ENCODE measurements at regions not wholly inside any gene's neighbourhood (a gene's known extent, or its start where the extent isn't known, plus 50 kb on each side); places are given as distances from the start of the nearest gene placed in this dataset.

DNA sequence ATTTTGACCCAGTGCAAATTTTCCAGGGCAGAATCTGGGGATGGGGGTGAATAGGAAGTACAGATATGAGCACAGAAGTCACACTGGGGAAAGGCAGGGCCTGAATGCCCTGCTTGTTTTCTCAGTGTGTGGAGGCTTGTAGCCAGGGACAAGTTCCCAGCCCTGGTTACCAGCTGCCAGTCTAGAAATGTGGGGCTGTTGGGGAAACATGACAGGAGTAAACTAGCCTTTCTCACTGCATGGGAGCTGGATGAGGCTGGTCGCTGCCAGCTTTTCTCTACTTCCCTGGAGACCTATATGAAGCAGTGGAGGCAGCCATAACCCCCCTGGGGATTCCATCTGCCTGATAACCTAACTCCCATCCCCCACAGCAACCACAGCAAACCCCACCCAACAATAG is 2267.7 kb downstream of the PCDH9 start:
- Histone ChIP-seq H3K36me3 (ENCODE audit: insufficient read depth, low read length) (no peaks in the 10 kb centered on the region), H3K27me3 (ENCODE audit: insufficient read depth, low read length) (no peaks in the 10 kb centered on the region), H3K4me3 (ENCODE audit: low read depth, low read length) (no peak overlapping the region), H3K79me2 (ENCODE audit: control insufficient read depth, insufficient read depth, low read length, unreplicated experiment) (no peaks in the 10 kb centered on the region), H3K27ac (ENCODE audit: low read depth, low read length) (no peak overlapping the region), H2AFZ (ENCODE audit: low read length, unreplicated experiment) (no peak overlapping the region), H3K4me1 (ENCODE audit: control insufficient read depth, insufficient read depth, low read length, unreplicated experiment) (no peaks in the 10 kb centered on the region)

DNA sequence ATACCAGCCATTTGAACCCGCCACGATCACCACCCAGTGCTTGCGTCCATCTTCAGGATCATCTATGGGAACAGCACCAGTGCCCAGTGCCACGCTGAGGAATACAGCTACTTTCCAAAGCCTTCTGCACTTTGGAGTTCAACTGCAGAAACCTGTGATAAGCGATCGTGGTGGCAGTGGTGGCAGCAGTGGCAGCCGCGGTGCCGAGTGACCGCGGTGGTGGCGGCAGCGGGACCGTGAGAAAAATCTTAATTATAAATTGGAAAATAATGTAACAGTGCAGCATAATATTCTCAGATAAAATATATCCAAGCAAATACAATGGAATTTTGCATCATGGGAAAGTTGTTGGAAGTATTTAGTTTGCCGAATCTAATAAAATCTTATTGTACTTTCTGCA is 2270.9 kb downstream of the PCDH9 start:
- Histone ChIP-seq H3K4me3 (ENCODE audit: low read depth, low read length) (no peak overlapping the region), H3K79me2 (ENCODE audit: control insufficient read depth, insufficient read depth, low read length, unreplicated experiment) (no peaks in the 10 kb centered on the region), H3K36me3 (ENCODE audit: insufficient read depth, low read length) (no peaks in the 10 kb centered on the region), H3K27ac (ENCODE audit: low read depth, low read length) (no peak overlapping the region), H2AFZ (ENCODE audit: low read length, unreplicated experiment) (no peak overlapping the region), H3K27me3 (ENCODE audit: insufficient read depth, low read length) (no peaks in the 10 kb centered on the region), H3K4me1 (ENCODE audit: control insufficient read depth, insufficient read depth, low read length, unreplicated experiment) (no peaks in the 10 kb centered on the region)

- H3K4me1 ChIP-seq (ENCODE audit: control insufficient read depth, insufficient read depth, low read length, unreplicated experiment): no peaks in the 10 kb centered on the region
- no peaks in the 10 kb centered on the region for H3K79me2 ChIP-seq (ENCODE audit: control insufficient read depth, insufficient read depth, low read length, unreplicated experiment)
Measured at GRCh38 chr13:64958106-64958505, 2272.0 kb downstream of the PCDH9 start.

DNA sequence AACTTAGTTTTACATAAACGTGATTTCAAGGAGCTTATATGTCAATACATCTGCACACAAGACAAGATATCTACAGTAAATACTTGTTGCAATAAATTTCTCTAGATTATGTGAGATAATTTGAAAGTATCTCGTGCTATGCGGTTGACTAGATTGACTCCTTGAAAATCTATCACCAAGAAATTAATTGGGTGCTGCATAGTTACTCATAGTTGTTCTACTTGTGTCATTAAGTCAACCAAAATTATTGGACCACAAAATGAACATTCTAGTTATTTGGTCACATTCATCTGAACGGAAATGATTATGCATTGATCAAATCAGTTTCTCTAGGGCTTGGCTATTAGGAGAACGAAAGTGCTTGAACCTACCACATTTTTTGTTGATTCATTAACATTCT is 2291.5 kb downstream of the PCDH9 start:
- Histone ChIP-seq H3K4me1 (ENCODE audit: control insufficient read depth, insufficient read depth, low read length, unreplicated experiment) (no peaks in the 10 kb centered on the region), H3K27me3 (ENCODE audit: insufficient read depth, low read length) (no peaks in the 10 kb centered on the region), H2AFZ (ENCODE audit: low read length, unreplicated experiment) (no peak overlapping the region), H3K4me3 (ENCODE audit: low read depth, low read length) (no peak overlapping the region), H3K79me2 (ENCODE audit: control insufficient read depth, insufficient read depth, low read length, unreplicated experiment) (no peaks in the 10 kb centered on the region), H3K36me3 (ENCODE audit: insufficient read depth, low read length) (no peaks in the 10 kb centered on the region), H3K27ac (ENCODE audit: low read depth, low read length) (no peak overlapping the region)

More at GRCh38 chr13:64958106-64958505, 2272.0 kb downstream of the PCDH9 start:
- no peak overlapping the region for H3K4me3 ChIP-seq (ENCODE audit: low read depth, low read length)
- no peaks in the 10 kb centered on the region for H3K36me3 ChIP-seq (ENCODE audit: insufficient read depth, low read length)
- no peak overlapping the region for H3K27ac ChIP-seq (ENCODE audit: low read depth, low read length)
- no peak overlapping the region for H2AFZ ChIP-seq (ENCODE audit: low read length, unreplicated experiment)
- no peaks in the 10 kb centered on the region for H3K27me3 ChIP-seq (ENCODE audit: insufficient read depth, low read length)

DNA sequence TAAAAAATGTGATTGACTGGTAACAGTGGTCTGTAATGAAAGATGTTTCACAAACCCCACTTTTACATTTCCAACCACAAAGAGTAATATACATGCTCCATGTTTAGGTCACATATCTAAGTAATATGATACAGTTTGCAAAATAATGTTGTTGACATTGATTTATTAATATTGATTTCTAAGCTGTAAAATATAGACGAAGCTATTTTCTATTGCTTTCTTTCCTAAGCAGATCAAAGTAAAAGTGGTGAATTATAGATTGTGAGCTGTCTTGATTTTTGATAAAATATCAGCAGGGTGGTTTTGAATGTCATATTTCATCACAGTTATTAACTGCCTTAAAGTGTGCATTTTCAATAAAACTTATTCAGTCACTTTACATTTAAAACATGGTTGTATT is 2292.8 kb downstream of the PCDH9 start:
- no peak overlapping the region for H3K27ac ChIP-seq (ENCODE audit: low read depth, low read length)
- no peak overlapping the region for H3K4me3 ChIP-seq (ENCODE audit: low read depth, low read length)
- no peaks in the 10 kb centered on the region for H3K36me3 ChIP-seq (ENCODE audit: insufficient read depth, low read length)
- H3K79me2 ChIP-seq (ENCODE audit: control insufficient read depth, insufficient read depth, low read length, unreplicated experiment): no peaks in the 10 kb centered on the region
- no peaks in the 10 kb centered on the region for H3K27me3 ChIP-seq (ENCODE audit: insufficient read depth, low read length)
- no peak overlapping the region for H2AFZ ChIP-seq (ENCODE audit: low read length, unreplicated experiment)
- no peaks in the 10 kb centered on the region for H3K4me1 ChIP-seq (ENCODE audit: control insufficient read depth, insufficient read depth, low read length, unreplicated experiment)

- H3K4me1 ChIP-seq (ENCODE audit: control insufficient read depth, insufficient read depth, low read length, unreplicated experiment): no peaks in the 10 kb centered on the region
- H3K36me3 ChIP-seq (ENCODE audit: insufficient read depth, low read length): no peaks in the 10 kb centered on the region
- H3K27me3 ChIP-seq (ENCODE audit: insufficient read depth, low read length): no peaks in the 10 kb centered on the region
- H3K4me3 ChIP-seq (ENCODE audit: low read depth, low read length): no peak overlapping the region
- no peak overlapping the region for H2AFZ ChIP-seq (ENCODE audit: low read length, unreplicated experiment)
- no peak overlapping the region for H3K27ac ChIP-seq (ENCODE audit: low read depth, low read length)
- no peaks in the 10 kb centered on the region for H3K79me2 ChIP-seq (ENCODE audit: control insufficient read depth, insufficient read depth, low read length, unreplicated experiment)
Measured at GRCh38 chr13:64936879-64937278, 2293.3 kb downstream of the PCDH9 start.

GRCh38 chr13:64935441-64935840 is 2294.7 kb downstream of the PCDH9 start:
- Histone ChIP-seq H3K36me3 (ENCODE audit: insufficient read depth, low read length) (no peaks in the 10 kb centered on the region), H3K4me3 (ENCODE audit: low read depth, low read length) (no peak overlapping the region), H3K4me1 (ENCODE audit: control insufficient read depth, insufficient read depth, low read length, unreplicated experiment) (no peaks in the 10 kb centered on the region), H3K27ac (ENCODE audit: low read depth, low read length) (no peak overlapping the region), H3K27me3 (ENCODE audit: insufficient read depth, low read length) (no peaks in the 10 kb centered on the region), H2AFZ (ENCODE audit: low read length, unreplicated experiment) (no peak overlapping the region), H3K79me2 (ENCODE audit: control insufficient read depth, insufficient read depth, low read length, unreplicated experiment) (no peaks in the 10 kb centered on the region)

DNA sequence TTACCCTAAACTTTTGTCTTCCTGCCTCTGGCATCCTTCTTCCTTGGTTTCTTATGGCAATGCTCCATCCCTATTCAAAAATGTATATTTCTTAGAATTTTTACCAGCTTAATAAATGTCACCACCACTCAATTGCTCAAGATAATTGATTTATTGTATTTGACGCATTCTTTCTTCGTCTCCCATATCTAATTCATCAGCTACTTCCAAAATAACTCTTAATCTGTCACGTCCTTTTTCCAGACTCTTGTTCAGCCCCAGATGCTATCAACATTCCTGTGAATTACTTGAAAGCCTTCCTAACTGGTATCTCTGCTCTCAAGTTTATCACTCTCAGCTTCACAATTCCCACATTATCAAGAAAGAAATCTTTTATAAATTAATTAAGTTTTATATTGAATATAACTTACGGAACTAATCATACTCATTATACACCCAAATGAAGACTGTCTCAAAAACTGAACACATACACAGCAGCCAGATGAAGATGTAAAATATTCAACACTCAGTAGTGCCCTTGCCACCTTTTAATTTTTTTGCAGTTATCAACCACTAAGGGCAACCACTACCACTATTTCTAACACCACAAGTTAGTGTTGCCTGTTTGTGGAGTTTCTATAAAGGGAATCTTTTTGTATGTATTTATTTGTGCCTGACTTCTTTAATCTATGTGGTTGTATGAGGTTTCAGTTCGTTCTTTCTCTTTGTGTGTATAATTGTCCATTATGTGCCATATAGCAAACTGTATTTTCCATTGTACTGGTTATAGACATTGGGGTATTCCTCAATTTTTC is 2295.4 kb downstream of the PCDH9 start:
- no peaks in the 10 kb centered on the region for H3K27me3 ChIP-seq (ENCODE audit: insufficient read depth, low read length)
- no peak overlapping the region for H3K4me3 ChIP-seq (ENCODE audit: low read depth, low read length)
- H3K36me3 ChIP-seq (ENCODE audit: insufficient read depth, low read length): no peaks in the 10 kb centered on the region
- no peak overlapping the region for H3K27ac ChIP-seq (ENCODE audit: low read depth, low read length)
- no peaks in the 10 kb centered on the region for H3K79me2 ChIP-seq (ENCODE audit: control insufficient read depth, insufficient read depth, low read length, unreplicated experiment)
- no peak overlapping the region for H2AFZ ChIP-seq (ENCODE audit: low read length, unreplicated experiment)
- no peaks in the 10 kb centered on the region for H3K4me1 ChIP-seq (ENCODE audit: control insufficient read depth, insufficient read depth, low read length, unreplicated experiment)

DNA sequence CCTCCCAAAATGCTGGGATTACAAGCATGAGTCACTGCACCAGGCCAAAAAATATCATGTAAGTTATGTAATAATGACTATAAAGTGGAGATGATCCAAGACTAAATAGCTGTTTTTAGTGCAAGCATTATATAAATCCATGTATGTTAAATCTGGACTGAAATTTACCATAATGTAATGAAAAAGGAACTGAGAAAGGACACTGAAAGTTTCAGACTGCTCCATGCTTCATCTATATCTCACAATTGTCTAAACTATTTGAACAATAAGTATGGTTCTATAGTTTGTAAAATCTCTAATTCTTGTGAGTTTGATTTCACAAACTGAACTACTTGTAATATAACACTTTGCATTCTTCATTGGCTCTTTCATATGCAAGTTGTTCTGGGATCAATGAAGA is 2299.5 kb downstream of the PCDH9 start:
- Histone ChIP-seq H3K27ac (ENCODE audit: low read depth, low read length) (no peak overlapping the region), H3K36me3 (ENCODE audit: insufficient read depth, low read length) (no peaks in the 10 kb centered on the region), H3K4me3 (ENCODE audit: low read depth, low read length) (no peak overlapping the region), H3K4me1 (ENCODE audit: control insufficient read depth, insufficient read depth, low read length, unreplicated experiment) (peaks cover 9% of the 10 kb centered on the region), H2AFZ (ENCODE audit: low read length, unreplicated experiment) (no peak overlapping the region), H3K79me2 (ENCODE audit: control insufficient read depth, insufficient read depth, low read length, unreplicated experiment) (no peaks in the 10 kb centered on the region), H3K27me3 (ENCODE audit: insufficient read depth, low read length) (no peaks in the 10 kb centered on the region)

- H3K27ac ChIP-seq (ENCODE audit: low read depth, low read length): peak overlapping the region; percentile 40
- no peaks in the 10 kb centered on the region for H3K27me3 ChIP-seq (ENCODE audit: insufficient read depth, low read length)
- no peaks in the 10 kb centered on the region for H3K79me2 ChIP-seq (ENCODE audit: control insufficient read depth, insufficient read depth, low read length, unreplicated experiment)
- H3K36me3 ChIP-seq (ENCODE audit: insufficient read depth, low read length): no peaks in the 10 kb centered on the region
- peaks cover 9% of the 10 kb centered on the region for H3K4me1 ChIP-seq (ENCODE audit: control insufficient read depth, insufficient read depth, low read length, unreplicated experiment)
- H2AFZ ChIP-seq (ENCODE audit: low read length, unreplicated experiment): no peak overlapping the region
- H3K4me3 ChIP-seq (ENCODE audit: low read depth, low read length): peak overlapping the region; percentile 22
Measured at GRCh38 chr13:64928696-64929499, 2301.2 kb downstream of the PCDH9 start.

DNA sequence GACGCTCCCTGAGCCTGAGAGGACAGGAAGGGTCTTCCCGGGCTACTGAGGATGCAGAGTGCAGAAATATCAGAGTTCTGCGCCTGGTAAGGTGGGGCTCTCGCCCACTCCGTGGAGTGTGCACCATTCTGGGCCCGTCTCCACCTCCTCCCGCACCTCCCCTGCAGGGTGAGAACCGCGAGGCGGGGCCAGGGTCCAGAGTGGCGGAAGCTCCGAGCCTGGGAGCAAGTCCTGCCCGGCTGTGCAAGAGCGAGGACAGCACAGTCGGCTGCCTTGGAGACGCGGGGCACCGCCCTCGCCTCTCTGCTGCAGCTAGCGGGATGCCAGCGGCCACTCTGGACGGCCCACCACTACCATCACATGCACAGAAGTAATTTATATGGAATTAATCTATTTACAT is 2304.4 kb downstream of the PCDH9 start:
- Histone ChIP-seq H3K4me3 (ENCODE audit: low read depth, low read length) (no peak overlapping the region), H2AFZ (ENCODE audit: low read length, unreplicated experiment) (no peak overlapping the region), H3K27me3 (ENCODE audit: insufficient read depth, low read length) (no peaks in the 10 kb centered on the region), H3K79me2 (ENCODE audit: control insufficient read depth, insufficient read depth, low read length, unreplicated experiment) (no peaks in the 10 kb centered on the region), H3K27ac (ENCODE audit: low read depth, low read length) (no peak overlapping the region), H3K4me1 (ENCODE audit: control insufficient read depth, insufficient read depth, low read length, unreplicated experiment) (peaks cover 9% of the 10 kb centered on the region), H3K36me3 (ENCODE audit: insufficient read depth, low read length) (no peaks in the 10 kb centered on the region)

All from ACC112 (cell line).